ENCODE measurements at regions not wholly inside any gene's neighbourhood (a gene's known extent, or its start where the extent isn't known, plus 50 kb on each side); places are given as distances from the start of the nearest gene placed in this dataset.

DNA sequence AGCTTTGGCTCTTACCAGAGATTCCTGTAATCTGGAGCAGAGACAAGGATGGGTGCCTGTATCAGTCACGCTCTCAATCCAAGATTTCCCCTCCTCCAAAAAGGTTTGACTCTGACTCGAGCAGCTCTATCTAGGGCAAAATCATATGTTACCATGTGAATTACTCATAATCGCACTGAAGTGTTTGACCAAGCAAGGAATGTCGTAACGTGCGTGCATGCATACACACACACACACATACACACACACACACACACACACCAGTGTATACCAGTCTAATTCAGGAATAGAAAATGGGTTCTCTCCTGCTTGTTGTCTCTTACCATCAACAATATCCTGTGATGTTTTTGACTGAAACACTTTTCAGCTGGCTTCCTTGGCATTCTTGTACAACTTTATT, 835.1 kb downstream of the KCNJ2 start (continued):
- no peak for TF ChIP-seq SP4 (IDR thresholded peaks at IDR 0.05; ENCODE audit: low read length)

DNA sequence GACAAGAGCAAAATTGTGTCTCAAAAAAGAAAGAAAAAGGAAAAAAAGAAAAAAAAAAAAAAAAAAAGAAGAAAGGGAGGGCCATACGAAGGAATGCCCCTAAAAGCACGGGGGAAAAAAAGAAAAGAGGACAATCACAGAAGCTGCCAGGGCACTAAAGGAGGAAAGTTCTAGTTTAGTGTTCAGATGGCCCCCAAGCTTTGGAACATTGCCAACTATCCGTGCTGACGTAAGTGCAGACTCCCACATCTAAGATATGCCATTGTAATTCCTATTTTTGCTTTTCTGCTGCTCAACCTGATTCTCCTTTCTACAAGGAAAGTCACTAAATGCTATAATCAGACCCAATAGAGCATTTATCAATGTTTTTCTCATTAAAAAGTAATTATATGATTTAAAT, 842.1 kb downstream of the KCNJ2 start:
- no peak overlapping the region for H4K8ac ChIP-seq (ENCODE audit: extremely low read depth, insufficient read depth, low read length)
- no peak overlapping the region for H3K14ac ChIP-seq (ENCODE audit: insufficient read length)
- no peaks in the 10 kb centered on the region for H3K36me3 ChIP-seq (ENCODE audit: control insufficient read depth in 2 of 4, insufficient read depth in 4 of 4, low read length in 3 of 4)
- H3K9me3 ChIP-seq (ENCODE audit: insufficient read depth in 2 of 2, low read depth in 1 of 2, low read length in 1 of 2): no peaks in the 10 kb centered on the region
- no peak overlapping the region for H3K4me2 ChIP-seq (ENCODE audit: insufficient read depth in 1 of 2, low read depth in 2 of 2, low read length in 2 of 2)
- H4K5ac ChIP-seq (ENCODE audit: insufficient read length, low read depth, low read length): no peak overlapping the region
- no peak overlapping the region for H3K4me3 ChIP-seq (ENCODE audit: extremely low read depth in 1 of 4, insufficient read depth in 2 of 4, low read depth in 3 of 4, low read length in 4 of 4)
- no peaks in the 10 kb centered on the region for H3K79me2 ChIP-seq (ENCODE audit: control insufficient read depth in 1 of 2, insufficient read depth in 2 of 2, low read length in 2 of 2)
- H3K9ac ChIP-seq (replicated peaks in 1 of 4; ENCODE audit: extremely low read depth in 1 of 4, low read depth in 3 of 4, low read length in 3 of 4): no peak overlapping the region
- FAIRE-seq: no peak
- H2BK120ac ChIP-seq (replicated peaks; ENCODE audit: low read depth, low read length): no peak overlapping the region
- H2BK12ac ChIP-seq (ENCODE audit: low read depth, low read length): no peak overlapping the region
- no peak for DNase-seq (ENCODE audit: low read depth in 1 of 2, low spot score in 2 of 2)
- H3K4ac ChIP-seq (replicated peaks; ENCODE audit: insufficient read length, low read depth, low read length): no peak overlapping the region
- no peaks in the 10 kb centered on the region for H3K27me3 ChIP-seq (replicated peaks in 1 of 4; ENCODE audit: control insufficient read depth in 3 of 4, extremely low read depth in 1 of 4, insufficient read depth in 3 of 4, low read length in 3 of 4)
- no peaks in the 10 kb centered on the region for H3K4me1 ChIP-seq (replicated peaks in 1 of 4; ENCODE audit: control insufficient read depth in 3 of 4, insufficient read depth in 4 of 4, low read length in 3 of 4)
- no peaks in the 10 kb centered on the region for H3K79me1 ChIP-seq (ENCODE audit: low read depth, low read length)
- no peak overlapping the region for H2BK5ac ChIP-seq (ENCODE audit: low read depth, low read length)
- H2BK15ac ChIP-seq (ENCODE audit: low read length): no peak overlapping the region
- no peak overlapping the region for H2AK5ac ChIP-seq (ENCODE audit: low read depth, low read length)
- no peak overlapping the region for H4K91ac ChIP-seq (replicated peaks; ENCODE audit: insufficient read length, low read length)
- H3K56ac ChIP-seq (replicated peaks; ENCODE audit: insufficient read length, low read depth, low read length): no peak overlapping the region
- no peak overlapping the region for H3K27ac ChIP-seq (ENCODE audit: low read depth, low read length)
- 73% methylated on average over 4 of the region's 4 CpGs; no CpG with 5 or more reads in 1 of the 2 experiments for WGBS, 2 experiments (ENCODE audit: extremely low coverage in 1 of 2, insufficient coverage in 1 of 2, insufficient read length in 1 of 2, insufficient replicate concordance in 2 of 2, low coverage in 1 of 2, low lambda C conversion rate in 2 of 2, missing lambda C conversion rate in 1 of 2)
- H3K23ac ChIP-seq (ENCODE audit: insufficient read length): no peak overlapping the region
- H4K20me1 ChIP-seq (replicated peaks in 1 of 2; ENCODE audit: control insufficient read depth in 1 of 2, insufficient read depth in 2 of 2, low read length in 2 of 2): no peaks in the 10 kb centered on the region
- no peak overlapping the region for H3K18ac ChIP-seq (ENCODE audit: extremely low read depth, low read length)
- CTCF ChIA-PET (ENCODE audit: partially characterized antibody): interaction anchor here (1.1 kb wide), 1 partner anchor 16 kb away, joined by 4 read pairs; no protein-coding TSS in a partner anchor
- H2AFZ ChIP-seq (ENCODE audit: low read length): no peak overlapping the region
- POLR2A ChIA-PET (ENCODE audit: partially characterized antibody): no interaction called here
- no peaks in the 10 kb centered on the region for H3K23me2 ChIP-seq (ENCODE audit: low read depth, low read length)
- no peak overlapping the region for H2BK20ac ChIP-seq (ENCODE audit: low read length)
- no peak for TF ChIP-seq RFX5 (IDR thresholded peaks at IDR 0.05; ENCODE audit: borderline replicate concordance, low read depth, low read length)
- TF ChIP-seq RXRA (IDR thresholded peaks at IDR 0.05; ENCODE audit: insufficient read depth, low read depth, low read length): no peak
- TF ChIP-seq SIX5 (IDR thresholded peaks at IDR 0.05; ENCODE audit: low read depth, low read length): no peak
- no peak for TF ChIP-seq CBX5 (IDR thresholded peaks at IDR 0.05; ENCODE audit: low read depth, low read length)
- TF ChIP-seq SP1 (IDR thresholded peaks at IDR 0.05; ENCODE audit: low read depth, low read length): no peak
- TF ChIP-seq KDM4A (IDR thresholded peaks at IDR 0.05; ENCODE audit: low read depth, low read length, severe bottlenecking): no peak
- no peak for TF ChIP-seq CHD1 (IDR thresholded peaks at IDR 0.05; ENCODE audit: low read depth, low read length)
- TF ChIP-seq YY1 (IDR thresholded peaks at IDR 0.05; ENCODE audit: low read depth, low read length): no peak
- TF ChIP-seq CBX8 (IDR thresholded peaks at IDR 0.05; ENCODE audit: borderline replicate concordance, low read depth, low read length): no peak
- no peak for TF ChIP-seq BCL11A (IDR thresholded peaks at IDR 0.05; ENCODE audit: low read depth in 2 of 2, low read length in 2 of 2)
- TF ChIP-seq KDM5A (IDR thresholded peaks at IDR 0.05; ENCODE audit: low read length): no peak
- TF ChIP-seq RAD21 (IDR thresholded peaks at IDR 0.05 in 1 of 2, conservative IDR thresholded peaks at IDR 0.05 in 1 of 2; ENCODE audit: low read depth in 2 of 2, low read length in 2 of 2): no peak
